GM12864 (cell line): ENCODE measurements at regions not wholly inside any gene's neighbourhood (a gene's known extent, or its start where the extent isn't known, plus 50 kb on each side); places are given as distances from the start of the nearest gene placed in this dataset.

ENCODE experiments used
- DNase-seq: peaks from one replicate; pipeline ENCODE4 v3.0.0-alpha.2; 2011; ENCODE audit warnings: low read depth
- H3K4me3 ChIP-seq: 2 replicates; pipeline ENCODE4 v1.5.1; 2011; ENCODE audit warnings: mild to moderate bottlenecking, low read depth, low read length, control low read depth
- CTCF ChIP-seq: IDR thresholded peaks from 2 replicates; pipeline ENCODE4 v1.5.1; 2011; ENCODE audit warnings: low read depth, mild to moderate bottlenecking, moderate library complexity, low read length, control low read depth, inconsistent platforms; ENCODE audit errors: missing control alignments

- TF ChIP-seq CTCF: no peak
- no peak for DNase-seq
These were observed 105.5 kb downstream of the DLL1 start for GRCh38 chr6:170185175-170185978.

GRCh38 chr6:170184316-170184715 lies 106.6 kb downstream of the DLL1 start:
- TF ChIP-seq CTCF: no peak
- no peak for DNase-seq
- H3K4me3 ChIP-seq: no peak overlapping the region

More at GRCh38 chr6:170185175-170185978, 105.5 kb downstream of the DLL1 start:
- no peak overlapping the region for H3K4me3 ChIP-seq

GRCh38 chr6:170183521-170183920 lies 107.4 kb downstream of the DLL1 start:
- DNase-seq: no peak
- no peak for TF ChIP-seq CTCF
- no peak overlapping the region for H3K4me3 ChIP-seq

GRCh38 chr6:170182781-170183120 lies 108.1 kb downstream of the DLL1 start:
- TF ChIP-seq CTCF: no peak
- no peak for DNase-seq

GRCh38 chr6:170182093-170182780 lies 108.6 kb downstream of the DLL1 start:
- no peak for TF ChIP-seq CTCF

More at GRCh38 chr6:170182781-170183120, 108.1 kb downstream of the DLL1 start:
- no peak overlapping the region for H3K4me3 ChIP-seq

GRCh38 chr6:170181338-170181690 lies 109.6 kb downstream of the DLL1 start:
- H3K4me3 ChIP-seq: no peak overlapping the region
- TF ChIP-seq CTCF: no peak
- DNase-seq: no peak

More at GRCh38 chr6:170182093-170182780, 108.6 kb downstream of the DLL1 start:
- no peak for DNase-seq
- no peak overlapping the region for H3K4me3 ChIP-seq
